Neural progenitor cell (in vitro differentiated cells): ENCODE measurements at regions not wholly inside any gene's neighbourhood (a gene's known extent, or its start where the extent isn't known, plus 50 kb on each side); places are given as distances from the start of the nearest gene placed in this dataset.

Experiments used
- EZH2 ChIP-seq: fragments of 200-600 bp; sonication (generic); IDR thresholded peaks from 2 replicates; pipeline ENCODE4 v1.6.1; 2017; ENCODE audit warnings: antibody characterized with exemption, mild to moderate bottlenecking, moderate library complexity
- EZH2phosphoT487 ChIP-seq: fragments of 200-600 bp; sonication (generic); IDR thresholded peaks from 2 replicates; pipeline ENCODE4 v1.6.1; 2017; ENCODE audit warnings: antibody characterized with exemption
- TF ChIP-seq, protein P1 (sequence below): fragments of 200-600 bp; sonication (generic); IDR thresholded peaks from 2 replicates; pipeline ENCODE4 v1.5.1; 2017; ENCODE audit warnings: antibody characterized with exemption, mild to moderate bottlenecking

DNA sequence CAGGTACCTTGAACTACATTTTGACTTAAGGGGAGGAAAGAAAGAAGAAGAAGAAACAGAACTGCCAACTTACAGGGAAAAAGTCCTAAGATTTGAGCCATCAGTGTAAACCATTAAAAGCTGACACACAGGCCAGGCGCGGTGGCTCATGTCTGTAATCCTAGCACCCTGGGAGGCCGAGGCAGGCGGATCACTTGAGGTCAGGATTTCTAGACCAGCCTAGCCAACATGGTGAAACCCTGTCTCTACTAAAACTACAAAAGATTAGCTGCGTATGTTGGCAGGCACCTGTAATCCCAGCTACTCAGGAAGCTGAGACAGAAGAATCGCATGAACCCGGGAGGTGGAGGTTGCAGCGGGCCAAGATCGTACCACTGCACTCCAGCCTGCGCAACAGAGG is 389.7 kb upstream of the FAM241A start:
- TF ChIP-seq, protein P1, sequence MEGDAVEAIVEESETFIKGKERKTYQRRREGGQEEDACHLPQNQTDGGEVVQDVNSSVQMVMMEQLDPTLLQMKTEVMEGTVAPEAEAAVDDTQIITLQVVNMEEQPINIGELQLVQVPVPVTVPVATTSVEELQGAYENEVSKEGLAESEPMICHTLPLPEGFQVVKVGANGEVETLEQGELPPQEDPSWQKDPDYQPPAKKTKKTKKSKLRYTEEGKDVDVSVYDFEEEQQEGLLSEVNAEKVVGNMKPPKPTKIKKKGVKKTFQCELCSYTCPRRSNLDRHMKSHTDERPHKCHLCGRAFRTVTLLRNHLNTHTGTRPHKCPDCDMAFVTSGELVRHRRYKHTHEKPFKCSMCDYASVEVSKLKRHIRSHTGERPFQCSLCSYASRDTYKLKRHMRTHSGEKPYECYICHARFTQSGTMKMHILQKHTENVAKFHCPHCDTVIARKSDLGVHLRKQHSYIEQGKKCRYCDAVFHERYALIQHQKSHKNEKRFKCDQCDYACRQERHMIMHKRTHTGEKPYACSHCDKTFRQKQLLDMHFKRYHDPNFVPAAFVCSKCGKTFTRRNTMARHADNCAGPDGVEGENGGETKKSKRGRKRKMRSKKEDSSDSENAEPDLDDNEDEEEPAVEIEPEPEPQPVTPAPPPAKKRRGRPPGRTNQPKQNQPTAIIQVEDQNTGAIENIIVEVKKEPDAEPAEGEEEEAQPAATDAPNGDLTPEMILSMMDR: no peak
- TF ChIP-seq EZH2 (no peak), EZH2phosphoT487 (no peak)
